WTC11 (cell line): ENCODE measurements at regions not wholly inside any gene's neighbourhood (a gene's known extent, or its start where the extent isn't known, plus 50 kb on each side); places are given as distances from the start of the nearest gene placed in this dataset.

Source experiments
- ATAC-seq: fragments of 200-7000 bp; cut with Tn5 transposase; 2 replicates; pipeline ENCODE4 v1.10.0; 2021; ENCODE audit warnings: mild to moderate bottlenecking, moderate library complexity
- CTCF ChIA-PET: fragments of 300-600 bp; sonication (Branson Sonifier 250); formaldehyde crosslinking; loops from one replicate; lab custom pipeline; 2021; ENCODE audit warnings: antibody characterized with exemption; lab: Charles Lee
- POLR2A ChIA-PET: fragments of 350-600 bp; sonication (Branson Sonifier 250); formaldehyde crosslinking; loops from one replicate; lab custom pipeline; 2021; ENCODE audit warnings: antibody characterized with exemption; lab: Charles Lee
- DNase-seq: peaks from one replicate; pipeline ENCODE4 v3.0.0; 2021; ENCODE audit warnings: low spot score
- H3K27ac Mint-ChIP-seq: 2 replicates; pipeline ENCODE4 v1.8.0; 2021; ENCODE audit warnings: mixed read lengths
- H3K27me3 Mint-ChIP-seq: 2 replicates; pipeline ENCODE4 v1.8.0; 2021; ENCODE audit warnings: low read depth, mild to moderate bottlenecking, moderate library complexity, mixed read lengths
- H3K36me3 Mint-ChIP-seq: 2 replicates; pipeline ENCODE4 v1.8.0; 2021; ENCODE audit warnings: mixed read lengths
- H3K4me1 Mint-ChIP-seq: 2 replicates; pipeline ENCODE4 v1.8.0; 2022; ENCODE audit warnings: mixed read lengths
- H3K4me3 Mint-ChIP-seq: 2 replicates; pipeline ENCODE4 v1.8.0; 2021; ENCODE audit warnings: mild to moderate bottlenecking, moderate library complexity, mixed read lengths
- H3K9me3 Mint-ChIP-seq: 2 replicates; pipeline ENCODE4 v1.8.0; 2021; ENCODE audit warnings: mixed read lengths
- ATF2 ChIP-seq: sonication (generic); formaldehyde crosslinking; IDR thresholded peaks from 2 replicates; pipeline ENCODE4 v1.8.1; 2022; ENCODE audit warnings: low read depth, missing genetic modification reagents, borderline replicate concordance
- ATF3 ChIP-seq: sonication (generic); formaldehyde crosslinking; conservative IDR thresholded peaks from 2 replicates; pipeline ENCODE4 v1.8.1; 2022; ENCODE audit warnings: mild to moderate bottlenecking, missing genetic modification reagents
- CREM ChIP-seq: sonication (generic); formaldehyde crosslinking; IDR thresholded peaks from 2 replicates; pipeline ENCODE4 v1.8.1; 2022; ENCODE audit warnings: mild to moderate bottlenecking, missing genetic modification reagents, moderate library complexity
- E2F5 ChIP-seq: sonication (generic); formaldehyde crosslinking; IDR thresholded peaks from 2 replicates; pipeline ENCODE4 v1.8.1; 2022; ENCODE audit warnings: mild to moderate bottlenecking, moderate library complexity, missing genetic modification reagents
- HMGA2 ChIP-seq: fragments of 250-450 bp; sonication (Bioruptor Pico); IDR thresholded peaks from 2 replicates; pipeline ENCODE4 v1.4.0; 2021; ENCODE audit warnings: mild to moderate bottlenecking, moderate library complexity
- HMGXB4 ChIP-seq: sonication (generic); formaldehyde crosslinking; IDR thresholded peaks from 2 replicates; pipeline ENCODE4 v1.8.1; 2023; ENCODE audit warnings: mild to moderate bottlenecking, moderate library complexity, missing genetic modification reagents
- PRRX2 ChIP-seq: fragments of 250-450 bp; sonication (Bioruptor Pico); IDR thresholded peaks from 2 replicates; pipeline ENCODE4 v1.8.0; 2021; ENCODE audit warnings: mild to moderate bottlenecking
- RELA ChIP-seq: sonication (generic); formaldehyde crosslinking; IDR thresholded peaks from 2 replicates; pipeline ENCODE4 v1.8.1; 2022; ENCODE audit warnings: missing genetic modification reagents, mild to moderate bottlenecking, borderline replicate concordance
- SMAD4 ChIP-seq: sonication (generic); formaldehyde crosslinking; IDR thresholded peaks from 2 replicates; pipeline ENCODE4 v1.8.0; 2022; ENCODE audit warnings: mild to moderate bottlenecking, missing genetic modification reagents
- SOX15 ChIP-seq: fragments of 250-450 bp; sonication (Bioruptor Pico); IDR thresholded peaks from 2 replicates; pipeline ENCODE4 v1.9.0; 2021; ENCODE audit warnings: mild to moderate bottlenecking
- TCF7 ChIP-seq: sonication (generic); formaldehyde crosslinking; IDR thresholded peaks from 2 replicates; pipeline ENCODE4 v1.8.0; 2022; ENCODE audit warnings: mild to moderate bottlenecking, low read depth, missing genetic modification reagents, moderate library complexity
- TEAD4 ChIP-seq: sonication (generic); formaldehyde crosslinking; IDR thresholded peaks from 2 replicates; pipeline ENCODE4 v1.8.0; 2022; ENCODE audit warnings: mild to moderate bottlenecking, missing genetic modification reagents
- ZNF138 ChIP-seq: sonication (generic); formaldehyde crosslinking; conservative IDR thresholded peaks from 2 replicates; pipeline ENCODE4 v1.8.1; 2022; ENCODE audit warnings: mild to moderate bottlenecking, moderate library complexity, missing genetic modification reagents
- ZNF219 ChIP-seq: sonication (generic); formaldehyde crosslinking; IDR thresholded peaks from 2 replicates; pipeline ENCODE4 v1.8.0; 2023; ENCODE audit warnings: missing genetic modification reagents, mild to moderate bottlenecking, borderline replicate concordance
- ZNF396 ChIP-seq: fragments of 250-450 bp; sonication (Bioruptor Pico); IDR thresholded peaks from 2 replicates; pipeline ENCODE4 v1.8.0; 2021; ENCODE audit warnings: mild to moderate bottlenecking, moderate library complexity, borderline replicate concordance
- ZNF423 ChIP-seq: fragments of 250-450 bp; sonication (Bioruptor Pico); IDR thresholded peaks from 2 replicates; pipeline ENCODE4 v2.1.2; 2022; ENCODE audit warnings: mild to moderate bottlenecking, moderate library complexity
- ZNF671 ChIP-seq: fragments of 250-450 bp; sonication (Bioruptor Pico); IDR thresholded peaks from 2 replicates; pipeline ENCODE4 v1.8.0; 2021; ENCODE audit warnings: mild to moderate bottlenecking
- TF ChIP-seq, protein P1 (sequence below): sonication (generic); formaldehyde crosslinking; IDR thresholded peaks from 2 replicates; pipeline ENCODE4 v1.8.0; 2023; ENCODE audit warnings: missing genetic modification reagents
- TF ChIP-seq, protein P2 (sequence below): sonication (generic); formaldehyde crosslinking; IDR thresholded peaks from 2 replicates; pipeline ENCODE4 v1.8.0; 2022; ENCODE audit warnings: mild to moderate bottlenecking, missing genetic modification reagents
- TF ChIP-seq, protein P3 (sequence below): sonication (generic); formaldehyde crosslinking; IDR thresholded peaks from 2 replicates; pipeline ENCODE4 v1.8.1; 2022; ENCODE audit warnings: low read depth, mild to moderate bottlenecking, moderate library complexity, missing genetic modification reagents, borderline replicate concordance
- TF ChIP-seq, protein P4 (sequence below): sonication (generic); formaldehyde crosslinking; IDR thresholded peaks from 2 replicates; pipeline ENCODE4 v1.8.1; 2023; ENCODE audit warnings: mild to moderate bottlenecking, missing genetic modification reagents, borderline replicate concordance

DNA sequence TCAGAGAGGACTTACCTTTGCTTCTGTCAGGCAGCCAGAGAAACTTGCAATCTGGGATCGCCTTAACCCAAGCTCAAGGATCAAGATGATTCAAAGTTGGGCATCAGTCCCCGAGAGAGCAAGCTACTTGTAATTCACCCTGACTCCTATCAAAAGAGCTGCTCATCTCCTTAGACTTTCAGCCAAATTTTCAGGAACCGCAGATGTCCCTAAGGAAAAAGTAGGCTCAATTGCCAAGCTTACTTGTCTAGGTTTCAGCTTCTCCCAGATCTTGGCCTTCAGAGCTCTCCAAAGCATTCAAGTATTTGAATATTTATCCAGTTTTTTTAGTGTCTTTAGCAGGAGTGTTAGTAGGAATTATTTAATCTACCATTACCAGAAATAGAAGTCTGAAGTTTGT lies 434.1 kb upstream of the MMS22L start:
- no peak overlapping the region for H3K4me3 Mint-ChIP-seq
- DNase-seq: no peak
- no peaks in the 10 kb centered on the region for H3K4me1 Mint-ChIP-seq
- ChIA-PET POLR2A (no interaction called here), CTCF (no interaction called here)
- no peak overlapping the region for H3K27ac Mint-ChIP-seq
- TF ChIP-seq ZNF138 (CRISPR knock-in tag): no peak
- H3K9me3 Mint-ChIP-seq: peaks cover 11% of the 10 kb centered on the region
- H3K27me3 Mint-ChIP-seq: no peaks in the 10 kb centered on the region
- no peak for ATAC-seq
- peaks cover 7% of the 10 kb centered on the region for H3K36me3 Mint-ChIP-seq

DNA sequence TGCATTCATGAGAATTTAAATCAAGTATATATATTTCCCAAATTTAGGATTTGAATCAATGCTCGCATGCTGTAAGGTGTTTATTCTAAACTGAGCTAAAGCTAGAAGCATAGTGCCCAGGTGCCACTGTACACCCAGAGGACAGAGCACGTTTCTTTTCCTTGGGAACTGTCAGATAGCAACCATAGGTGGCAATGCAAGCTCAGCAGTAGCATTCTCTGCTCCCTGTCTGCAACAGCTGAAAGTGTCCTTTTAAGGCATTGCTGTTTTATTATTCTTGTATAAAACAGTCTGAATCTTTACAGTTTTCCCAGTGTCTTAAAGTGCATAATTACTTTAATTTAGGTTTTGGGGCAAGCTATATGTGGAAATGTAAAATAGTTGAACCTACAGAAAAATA lies 443.4 kb upstream of the MMS22L start:
- H3K4me1 Mint-ChIP-seq: peaks cover 37% of the 10 kb centered on the region
- peaks cover 8% of the 10 kb centered on the region; the same call in 1 of the 2 replicates for H3K9me3 Mint-ChIP-seq
- CTCF ChIA-PET: interaction anchor here (0.7 to 1.5 kb wide), 15 partner anchors 8 to 1108 kb away, joined by 3 to 7 read pairs (median 3); partner anchors contain the start of gene POU3F2
- TF ChIP-seq ZNF219 (CRISPR knock-in tag) (no peak), ZNF423 (no peak), ZNF396 (CRISPR knock-in tag) (no peak)
- TF ChIP-seq, all 79 proteins: peak for 0
- POLR2A ChIA-PET: interaction anchor here (0.6 kb wide), 1 partner anchor 101 kb away, joined by 7 read pairs; no protein-coding TSS in a partner anchor
- no peaks in the 10 kb centered on the region for H3K27me3 Mint-ChIP-seq
- ATAC-seq (peak; percentile 93), DNase-seq (peak; percentile 23)
- H3K27ac Mint-ChIP-seq: no peak overlapping the region
- no peaks in the 10 kb centered on the region for H3K36me3 Mint-ChIP-seq
- no peak overlapping the region for H3K4me3 Mint-ChIP-seq

- H3K4me1 Mint-ChIP-seq: peaks cover 31% of the 10 kb centered on the region
- TF ChIP-seq ATF2 (CRISPR knock-in tag) (no peak), E2F5 (CRISPR knock-in tag) (no peak), CREM (CRISPR knock-in tag) (no peak), PRRX2 (CRISPR knock-in tag) (no peak), RELA (CRISPR knock-in tag) (no peak), ZNF219 (CRISPR knock-in tag) (no peak), HMGXB4 (CRISPR knock-in tag) (no peak), SOX15 (no peak), ZNF423 (no peak), SMAD4 (CRISPR knock-in tag) (no peak), ATF3 (no peak), TCF7 (CRISPR knock-in tag) (no peak), ZNF671 (CRISPR knock-in tag) (no peak), TEAD4 (CRISPR knock-in tag) (no peak), HMGA2 (CRISPR knock-in tag) (no peak)
- TF ChIP-seq, protein P1, sequence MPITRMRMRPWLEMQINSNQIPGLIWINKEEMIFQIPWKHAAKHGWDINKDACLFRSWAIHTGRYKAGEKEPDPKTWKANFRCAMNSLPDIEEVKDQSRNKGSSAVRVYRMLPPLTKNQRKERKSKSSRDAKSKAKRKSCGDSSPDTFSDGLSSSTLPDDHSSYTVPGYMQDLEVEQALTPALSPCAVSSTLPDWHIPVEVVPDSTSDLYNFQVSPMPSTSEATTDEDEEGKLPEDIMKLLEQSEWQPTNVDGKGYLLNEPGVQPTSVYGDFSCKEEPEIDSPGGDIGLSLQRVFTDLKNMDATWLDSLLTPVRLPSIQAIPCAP (CRISPR knock-in tag): no peak
- TF ChIP-seq, protein P2, sequence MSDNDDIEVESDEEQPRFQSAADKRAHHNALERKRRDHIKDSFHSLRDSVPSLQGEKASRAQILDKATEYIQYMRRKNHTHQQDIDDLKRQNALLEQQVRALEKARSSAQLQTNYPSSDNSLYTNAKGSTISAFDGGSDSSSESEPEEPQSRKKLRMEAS: no peak
- TF ChIP-seq, protein P3, sequence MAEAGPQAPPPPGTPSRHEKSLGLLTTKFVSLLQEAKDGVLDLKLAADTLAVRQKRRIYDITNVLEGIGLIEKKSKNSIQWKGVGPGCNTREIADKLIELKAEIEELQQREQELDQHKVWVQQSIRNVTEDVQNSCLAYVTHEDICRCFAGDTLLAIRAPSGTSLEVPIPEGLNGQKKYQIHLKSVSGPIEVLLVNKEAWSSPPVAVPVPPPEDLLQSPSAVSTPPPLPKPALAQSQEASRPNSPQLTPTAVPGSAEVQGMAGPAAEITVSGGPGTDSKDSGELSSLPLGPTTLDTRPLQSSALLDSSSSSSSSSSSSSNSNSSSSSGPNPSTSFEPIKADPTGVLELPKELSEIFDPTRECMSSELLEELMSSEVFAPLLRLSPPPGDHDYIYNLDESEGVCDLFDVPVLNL (CRISPR knock-in tag): no peak
- TF ChIP-seq, protein P4, sequence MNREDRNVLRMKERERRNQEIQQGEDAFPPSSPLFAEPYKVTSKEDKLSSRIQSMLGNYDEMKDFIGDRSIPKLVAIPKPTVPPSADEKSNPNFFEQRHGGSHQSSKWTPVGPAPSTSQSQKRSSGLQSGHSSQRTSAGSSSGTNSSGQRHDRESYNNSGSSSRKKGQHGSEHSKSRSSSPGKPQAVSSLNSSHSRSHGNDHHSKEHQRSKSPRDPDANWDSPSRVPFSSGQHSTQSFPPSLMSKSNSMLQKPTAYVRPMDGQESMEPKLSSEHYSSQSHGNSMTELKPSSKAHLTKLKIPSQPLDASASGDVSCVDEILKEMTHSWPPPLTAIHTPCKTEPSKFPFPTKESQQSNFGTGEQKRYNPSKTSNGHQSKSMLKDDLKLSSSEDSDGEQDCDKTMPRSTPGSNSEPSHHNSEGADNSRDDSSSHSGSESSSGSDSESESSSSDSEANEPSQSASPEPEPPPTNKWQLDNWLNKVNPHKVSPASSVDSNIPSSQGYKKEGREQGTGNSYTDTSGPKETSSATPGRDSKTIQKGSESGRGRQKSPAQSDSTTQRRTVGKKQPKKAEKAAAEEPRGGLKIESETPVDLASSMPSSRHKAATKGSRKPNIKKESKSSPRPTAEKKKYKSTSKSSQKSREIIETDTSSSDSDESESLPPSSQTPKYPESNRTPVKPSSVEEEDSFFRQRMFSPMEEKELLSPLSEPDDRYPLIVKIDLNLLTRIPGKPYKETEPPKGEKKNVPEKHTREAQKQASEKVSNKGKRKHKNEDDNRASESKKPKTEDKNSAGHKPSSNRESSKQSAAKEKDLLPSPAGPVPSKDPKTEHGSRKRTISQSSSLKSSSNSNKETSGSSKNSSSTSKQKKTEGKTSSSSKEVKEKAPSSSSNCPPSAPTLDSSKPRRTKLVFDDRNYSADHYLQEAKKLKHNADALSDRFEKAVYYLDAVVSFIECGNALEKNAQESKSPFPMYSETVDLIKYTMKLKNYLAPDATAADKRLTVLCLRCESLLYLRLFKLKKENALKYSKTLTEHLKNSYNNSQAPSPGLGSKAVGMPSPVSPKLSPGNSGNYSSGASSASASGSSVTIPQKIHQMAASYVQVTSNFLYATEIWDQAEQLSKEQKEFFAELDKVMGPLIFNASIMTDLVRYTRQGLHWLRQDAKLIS (CRISPR knock-in tag): no peak
- TF ChIP-seq, all 79 proteins: peak for 0
- ChIA-PET CTCF (interaction anchor here (1.8 kb wide), 1 partner anchor 193 kb away, joined by 5 read pairs; no protein-coding TSS in a partner anchor), POLR2A (no interaction called here)
- ATAC-seq (no peak), DNase-seq (no peak)
- H3K27ac Mint-ChIP-seq: no peak overlapping the region
- no peak overlapping the region for H3K4me3 Mint-ChIP-seq
- H3K27me3 Mint-ChIP-seq: peaks cover 7% of the 10 kb centered on the region
- peaks cover 11% of the 10 kb centered on the region for H3K9me3 Mint-ChIP-seq
- H3K36me3 Mint-ChIP-seq: peaks cover 10% of the 10 kb centered on the region
Measured at GRCh38 chr6:97732045-97732444, 449.0 kb upstream of the MMS22L start.
